Fibroblast of gingiva (primary cell): ENCODE measurements at regions not wholly inside any gene's neighbourhood (a gene's known extent, or its start where the extent isn't known, plus 50 kb on each side); places are given as distances from the start of the nearest gene placed in this dataset.

Experiments
- DNase-seq: peaks from one replicate; pipeline ENCODE4 v3.0.0-alpha.2; 2011; ENCODE audit warnings: low read depth

- DNase-seq: no peak
Observed at GRCh38 chr11:91866642-91867041, 358.0 kb upstream of the FAT3 start.

DNA sequence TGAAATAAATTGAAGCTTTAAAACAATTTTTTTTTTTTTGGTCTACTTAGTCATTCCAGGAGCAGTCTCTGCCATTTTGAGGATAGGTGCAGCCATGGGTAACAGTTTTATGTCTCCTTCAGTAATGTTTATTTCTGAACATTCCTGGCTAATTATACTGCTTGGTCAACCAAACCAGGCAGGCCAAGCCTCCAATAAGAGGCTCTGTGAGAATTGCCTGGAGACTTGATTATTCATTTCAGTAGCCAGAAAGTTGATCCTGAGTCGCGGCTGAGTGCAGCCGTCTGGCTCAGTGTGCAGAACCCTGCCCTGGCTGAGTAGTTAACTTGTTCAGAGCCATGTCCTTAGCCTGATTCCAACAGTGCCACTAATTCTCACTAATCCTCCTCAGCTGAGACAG is 364.0 kb upstream of the FAT3 start:
- DNase-seq: no peak

- no peak for DNase-seq
Observed at GRCh38 chr11:91859666-91860065, 365.0 kb upstream of the FAT3 start.

DNA sequence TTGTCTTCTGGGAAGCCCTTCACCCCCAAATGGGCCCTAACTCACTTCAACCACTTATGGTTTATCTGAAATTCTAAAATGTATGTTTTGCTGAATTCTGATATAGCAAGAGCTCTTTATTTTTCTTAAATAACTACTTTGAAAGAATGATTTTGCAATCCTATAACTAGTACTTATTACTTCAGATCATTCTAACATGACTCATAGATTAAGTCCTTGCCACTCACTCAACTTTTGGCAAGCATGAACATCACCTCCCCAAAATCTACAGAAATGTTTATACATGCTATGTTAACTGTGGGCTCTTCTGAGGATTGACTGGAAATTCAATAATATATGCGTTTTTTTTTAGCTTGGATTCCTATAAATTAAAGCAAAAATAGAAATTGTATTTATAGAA is 367.4 kb upstream of the FAT3 start:
- DNase-seq: no peak

- DNase-seq: no peak
Observed at GRCh38 chr11:91854780-91855179, 369.8 kb upstream of the FAT3 start.

DNA sequence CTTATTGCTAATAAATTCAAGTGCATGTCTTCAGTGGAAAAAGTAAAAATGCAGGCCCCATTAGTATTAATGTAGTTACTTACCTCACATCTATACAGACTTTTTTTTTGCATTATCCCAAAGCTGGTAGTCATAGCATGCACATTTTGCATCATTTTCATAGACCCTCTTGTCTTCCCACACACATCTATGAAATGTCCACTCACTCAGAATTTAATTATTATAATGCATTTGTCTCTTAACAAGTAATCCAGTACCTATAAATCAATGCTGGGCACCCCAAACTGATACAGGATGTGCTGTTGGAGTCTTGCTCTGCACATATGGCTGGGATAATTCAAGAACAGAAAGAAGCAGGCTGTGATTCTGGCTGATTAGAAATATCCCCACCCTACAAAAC is 370.4 kb upstream of the FAT3 start:
- DNase-seq: no peak

DNA sequence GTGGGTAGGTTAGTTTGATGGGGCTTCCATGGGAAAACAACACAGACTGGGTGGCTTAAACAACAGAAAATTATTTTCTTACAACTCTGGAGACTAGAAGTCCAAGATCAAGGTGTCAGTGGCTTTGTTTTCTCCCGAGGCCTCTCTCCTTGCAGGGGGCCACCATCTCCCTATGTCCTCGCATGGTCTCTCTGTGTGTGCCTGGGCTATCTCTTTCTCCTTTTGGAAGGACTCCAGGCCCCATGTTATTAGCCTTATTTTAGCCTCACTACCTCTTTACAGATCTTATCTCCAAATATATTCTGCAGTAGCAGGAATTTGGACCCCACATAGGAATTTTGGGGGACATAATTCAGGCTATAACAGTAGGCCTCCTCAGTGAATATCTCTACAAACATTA is 372.7 kb upstream of the FAT3 start:
- DNase-seq: no peak

- DNase-seq: no peak
Observed at GRCh38 chr11:91850533-91851275, 373.9 kb upstream of the FAT3 start.

GRCh38 chr11:91850021-91850420 is 374.6 kb upstream of the FAT3 start:
- no peak for DNase-seq

GRCh38 chr11:91846649-91847048 is 378.0 kb upstream of the FAT3 start:
- no peak for DNase-seq

DNA sequence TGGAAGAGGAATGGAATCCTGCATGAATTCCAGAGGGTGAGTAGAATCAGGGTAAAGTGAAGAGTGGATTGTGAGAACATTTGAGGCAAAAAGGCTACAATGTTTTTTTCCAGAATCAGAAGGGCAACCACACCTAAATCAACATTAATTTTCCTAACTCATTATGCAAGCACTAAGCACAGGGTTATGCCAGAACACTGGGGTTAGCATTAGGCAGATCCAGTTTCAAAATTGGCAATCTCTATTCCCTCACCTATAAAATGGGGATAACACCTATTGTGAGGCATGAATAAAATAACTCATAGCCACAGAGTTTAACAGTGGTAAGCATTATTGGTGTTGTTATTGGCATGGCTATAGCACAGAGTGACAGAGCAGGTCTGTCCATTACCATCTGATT is 378.6 kb upstream of the FAT3 start:
- no peak for DNase-seq

DNA sequence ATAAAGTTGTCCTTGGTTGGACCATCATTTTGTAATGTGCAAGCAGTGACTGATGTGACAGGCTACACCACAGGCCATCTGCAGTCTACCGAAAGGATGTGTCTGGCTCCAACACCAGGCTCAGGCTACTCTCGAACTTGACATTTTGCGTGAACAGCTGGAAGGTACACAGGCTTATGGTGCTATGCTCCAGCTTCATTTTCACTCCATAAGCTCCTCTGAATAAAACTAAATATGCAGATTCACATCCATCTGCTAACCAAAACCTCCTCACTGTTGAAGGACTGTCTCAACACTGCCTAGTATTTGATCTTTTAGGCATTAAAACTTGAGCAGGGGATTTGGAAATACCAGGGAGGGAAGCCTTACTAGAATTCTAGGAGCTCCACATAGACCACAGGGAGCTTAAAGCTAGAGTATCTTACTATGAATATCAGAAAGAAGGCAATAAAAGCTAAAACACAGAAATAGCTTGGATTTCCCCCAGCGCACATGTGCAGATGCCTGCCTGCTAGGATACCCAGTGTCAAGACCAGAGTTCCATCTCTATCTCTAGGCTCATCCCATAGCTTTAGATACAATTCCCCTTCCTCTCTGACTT is 383.9 kb upstream of the FAT3 start:
- no peak for DNase-seq

- no peak for DNase-seq
Observed at GRCh38 chr11:91837411-91838330, 386.9 kb upstream of the FAT3 start.

- no peak for DNase-seq
Observed at GRCh38 chr11:91835051-91835560, 389.5 kb upstream of the FAT3 start.

- no peak for DNase-seq
Observed at GRCh38 chr11:91828901-91829300, 395.7 kb upstream of the FAT3 start.

DNA sequence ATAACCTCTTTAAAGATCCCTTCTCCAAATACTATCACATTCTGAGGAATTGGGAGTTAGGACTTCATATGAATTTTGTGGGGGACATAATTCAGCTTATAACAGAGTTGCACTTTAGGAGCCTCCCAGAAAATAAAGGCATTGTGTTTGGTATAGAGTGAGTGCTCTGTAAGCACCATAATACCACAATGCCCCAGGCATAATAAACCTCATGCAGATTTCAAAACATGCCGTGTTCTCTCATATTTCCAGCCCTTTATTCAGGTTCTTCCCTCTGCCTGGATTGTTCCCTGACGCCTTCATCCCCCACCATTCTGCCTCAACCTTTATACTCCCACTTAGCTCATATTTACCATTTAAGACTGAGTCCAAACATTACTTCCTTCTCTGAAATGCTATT is 398.8 kb upstream of the FAT3 start:
- no peak for DNase-seq

GRCh38 chr11:91823252-91823830 is 401.3 kb upstream of the FAT3 start:
- DNase-seq: no peak

DNA sequence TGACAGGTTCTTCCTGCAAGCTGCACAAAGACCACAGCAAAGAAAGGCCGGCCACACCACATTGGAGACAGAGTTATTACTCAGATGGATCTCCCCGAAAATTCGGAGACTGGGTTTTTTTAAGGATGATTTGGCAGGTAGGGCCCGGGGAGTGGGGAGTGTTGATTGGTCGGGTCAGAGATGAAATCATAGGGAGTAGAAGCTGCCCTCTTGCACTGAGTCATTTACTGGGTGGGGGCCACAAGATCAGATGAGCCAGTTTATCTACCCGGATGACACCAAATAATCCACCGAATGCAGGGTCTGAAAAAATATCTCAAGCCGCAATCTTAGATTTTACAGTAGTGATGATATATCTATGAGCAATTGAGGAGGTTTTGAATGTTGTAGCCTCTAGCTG is 401.8 kb upstream of the FAT3 start:
- no peak for DNase-seq

DNA sequence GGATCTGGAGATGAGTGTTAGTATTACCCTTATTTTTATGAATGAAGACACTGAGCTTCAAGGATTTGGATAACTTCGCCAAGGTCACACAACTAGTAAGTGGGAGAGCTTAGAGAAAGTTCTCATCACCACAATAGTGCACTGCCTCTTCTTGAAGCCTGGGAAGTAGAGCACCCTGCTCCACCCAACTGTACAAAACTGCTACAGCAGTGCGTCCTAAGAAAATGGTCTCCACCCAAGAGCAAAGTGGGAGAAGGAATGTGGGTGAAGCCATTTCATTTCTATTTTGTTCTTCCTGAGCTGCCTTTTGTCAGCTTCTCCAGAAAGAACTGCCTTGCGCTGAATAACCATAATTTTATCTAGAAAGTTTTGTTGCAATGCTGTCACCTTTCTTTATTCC is 403.9 kb upstream of the FAT3 start:
- no peak for DNase-seq

DNA sequence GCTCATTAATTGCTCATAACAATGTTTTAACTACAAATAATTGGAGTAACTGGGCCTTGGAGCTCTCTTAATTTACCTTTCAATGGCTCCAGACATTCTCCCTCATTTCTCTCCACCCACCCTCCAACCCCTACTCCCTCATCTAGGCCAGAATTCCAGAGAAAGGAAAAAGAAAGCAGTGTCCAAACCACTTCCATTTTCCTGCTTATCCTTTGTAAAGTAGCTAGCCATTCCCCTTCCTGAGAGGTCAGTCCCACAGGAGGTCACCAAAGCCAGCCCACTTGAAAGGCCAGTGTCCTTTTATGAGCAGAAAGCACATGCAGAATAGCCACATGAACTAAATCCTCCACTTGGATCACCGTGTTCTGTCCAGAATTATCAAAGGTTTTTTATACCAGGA is 404.8 kb upstream of the FAT3 start:
- DNase-seq: no peak

DNA sequence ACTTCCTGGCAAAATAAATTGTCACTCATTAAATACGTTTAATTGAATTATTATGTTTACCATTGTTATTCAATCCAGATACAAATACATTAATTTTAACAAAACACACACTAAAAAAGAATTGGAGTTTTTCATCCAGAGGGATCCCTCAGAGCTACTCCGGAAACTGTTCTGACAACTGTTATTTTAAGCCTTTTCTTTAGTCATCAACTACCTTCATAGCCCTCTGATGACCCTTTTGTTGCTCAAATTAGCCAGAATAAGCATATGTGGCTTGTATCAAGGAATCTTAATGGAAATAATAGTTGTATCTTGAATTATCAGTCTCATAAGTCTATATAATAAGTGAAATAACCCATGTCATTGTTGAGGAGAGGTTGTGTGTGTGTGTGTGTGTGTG is 405.4 kb upstream of the FAT3 start:
- no peak for DNase-seq

- no peak for DNase-seq
Observed at GRCh38 chr11:91817996-91818395, 406.6 kb upstream of the FAT3 start.
